Endothelial cell of umbilical vein (primary cell): ENCODE measurements at regions not wholly inside any gene's neighbourhood (a gene's known extent, or its start where the extent isn't known, plus 50 kb on each side); places are given as distances from the start of the nearest gene placed in this dataset.

Experiments used
- BruUV-seq: library from RNA; stranded (reverse); fragments of 400-500 nt; replicated peaks from 2 replicates; lab custom pipeline; 2021; lab: Mats Ljungman, UMichigan
- CTCF ChIA-PET: fragments of 300-600, 350-600 bp; sonication (Branson Sonifier 250); formaldehyde crosslinking; loops from one replicate; lab custom pipeline; 2021; ENCODE audit warnings: antibody characterized with exemption, inconsistent platforms; lab: Charles Lee
- POLR2A ChIA-PET: fragments of 300-600, 350-600 bp; sonication (Branson Sonifier 250); formaldehyde crosslinking; loops from one replicate; lab custom pipeline; 2021; ENCODE audit warnings: antibody characterized with exemption, inconsistent platforms; lab: Charles Lee
- DNase-seq: peaks from one replicate; pipeline ENCODE4 v3.0.0-alpha.2; 2011; ENCODE audit warnings: low read depth, low spot score
- FAIRE-seq: peaks from 2 replicates; lab custom pipeline; 2011; peaks lifted over from hg19 to GRCh38; lab: Jason Lieb, UNC
- H2AFZ ChIP-seq: 2 replicates; pipeline ENCODE4 v1.6.0; 2012; ENCODE audit warnings: low read depth, low read length, control low read depth, inconsistent platforms
- H3K27ac ChIP-seq: 2 replicates; pipeline ENCODE4 v1.5.1; 2011; ENCODE audit warnings: low read depth, mild to moderate bottlenecking, control low read depth, low read length, moderate library complexity; ENCODE audit not compliant: insufficient read depth
- H3K27me3 ChIP-seq, 2 experiments: 2 replicates each; pipeline versions ENCODE4 v1.6.0 to v1.6.1; 2011; ENCODE audit warnings: low read length in 2 of 2, mixed read lengths in 1 of 2; ENCODE audit not compliant: control insufficient read depth in 2 of 2, insufficient read depth in 2 of 2
- H3K36me3 ChIP-seq, 2 experiments: 2 replicates in 1 of 2; 3 replicates in 1 of 2; pipeline ENCODE4 v1.5.1; 2011; ENCODE audit warnings: low read length in 2 of 2, mild to moderate bottlenecking in 1 of 2, moderate library complexity in 1 of 2; ENCODE audit not compliant: control insufficient read depth in 2 of 2, insufficient read depth in 2 of 2; ENCODE audit errors: extremely low read depth in 1 of 2
- H3K4me1 ChIP-seq: 3 replicates; pipeline ENCODE4 v1.5.1; 2011; ENCODE audit warnings: mild to moderate bottlenecking, low read length; ENCODE audit not compliant: control insufficient read depth, insufficient read depth; ENCODE audit errors: extremely low read depth
- H3K4me2 ChIP-seq: 2 replicates; pipeline ENCODE4 v1.6.1; 2011; ENCODE audit warnings: low read length, control low read depth, mixed read lengths; ENCODE audit not compliant: insufficient read depth
- H3K4me3 ChIP-seq, 3 experiments: fragments of 200-600 bp in 1 of 3; sonication (generic), shearing (Covaris generic) in 1 of 3; replicated peaks in 1 of 3; 2 replicates each; pipeline ENCODE4 v1.5.1; 2011 to 2016; ENCODE audit warnings: control low read depth in 3 of 3, low read length in 3 of 3, mild to moderate bottlenecking in 2 of 3, inconsistent platforms in 1 of 3, low read depth in 1 of 3, moderate library complexity in 1 of 3; ENCODE audit not compliant: insufficient read depth in 1 of 3
- H3K79me2 ChIP-seq: 2 replicates; pipeline ENCODE4 v1.6.0; 2012; ENCODE audit warnings: low read length, inconsistent platforms; ENCODE audit not compliant: control insufficient read depth, insufficient read depth
- H3K9ac ChIP-seq: replicated peaks from 2 replicates; pipeline ENCODE3; 2011; ENCODE audit warnings: low read length, control low read depth; ENCODE audit not compliant: insufficient read depth; ENCODE audit errors: extremely low read depth
- H3K9me1 ChIP-seq: replicated peaks from 3 replicates; pipeline ENCODE4 v1.6.0; 2011; ENCODE audit warnings: mild to moderate bottlenecking, low read length; ENCODE audit not compliant: control insufficient read depth, insufficient read depth; ENCODE audit errors: extremely low read depth
- H3K9me3 ChIP-seq: replicated peaks from 2 replicates; pipeline ENCODE4 v1.5.1; 2012; ENCODE audit warnings: low read length, inconsistent platforms; ENCODE audit not compliant: control insufficient read depth, insufficient read depth
- H4K20me1 ChIP-seq: replicated peaks from 2 replicates; pipeline ENCODE3; 2011; ENCODE audit warnings: mild to moderate bottlenecking, low read length; ENCODE audit not compliant: control insufficient read depth, insufficient read depth; ENCODE audit errors: extremely low read depth
- EZH2 ChIP-seq: IDR thresholded peaks from 2 replicates; pipeline ENCODE4 v1.6.1; 2012; ENCODE audit warnings: borderline replicate concordance, low read depth, mild to moderate bottlenecking, moderate library complexity, low read length, inconsistent platforms; ENCODE audit not compliant: severe bottlenecking
- FOS ChIP-seq: IDR thresholded peaks from 2 replicates; pipeline ENCODE4 v1.6.1; 2011; ENCODE audit warnings: mild to moderate bottlenecking, low read length, moderate library complexity, borderline replicate concordance; ENCODE audit not compliant: insufficient read depth
- GATA2 ChIP-seq: IDR thresholded peaks from 2 replicates; pipeline ENCODE4 v1.7.0; 2011; ENCODE audit warnings: low read depth, mild to moderate bottlenecking, moderate library complexity, mixed read lengths, low read length; ENCODE audit not compliant: insufficient read length, insufficient read depth
- MYC ChIP-seq: IDR thresholded peaks from one replicate; pipeline ENCODE4 v1.6.1; 2011; ENCODE audit warnings: mild to moderate bottlenecking, low read depth, low read length
- POLR2A ChIP-seq: IDR thresholded peaks from 2 replicates; pipeline ENCODE4 v1.6.1; 2012; ENCODE audit warnings: low read depth, mild to moderate bottlenecking, control low read depth, low read length
- POLR2AphosphoS5 ChIP-seq: IDR thresholded peaks from 2 replicates; pipeline ENCODE4 v1.6.1; 2012; ENCODE audit warnings: low read depth, mild to moderate bottlenecking, control low read depth, low read length, moderate library complexity; ENCODE audit not compliant: insufficient read depth
- dilution Hi-C: fragments of 300-500 bp; cut with MboI; formaldehyde crosslinking; loops from one replicate; pipeline ENCODE4 v1.15.0; 2019; ENCODE audit warnings: low sequenced_read_pairs; ENCODE audit not compliant: extremely low pct_ligation_motif_present
- intact Hi-C: fragments of 100-400 bp; cut with micrococcal nuclease; formaldehyde crosslinking; loops from one replicate; pipeline ENCODE4 v1.10.0; 2022
- TF ChIP-seq, protein P1 (sequence below), 2 donors: IDR thresholded peaks; 1 replicate in 1 of 2; 2 replicates in 1 of 2; pipeline ENCODE4 v1.5.1; 2011; ENCODE audit warnings: low read length in 2 of 2, mild to moderate bottlenecking in 2 of 2, moderate library complexity in 2 of 2, control low read depth in 1 of 2, inconsistent platforms in 1 of 2, low read depth in 1 of 2; ENCODE audit not compliant: insufficient read depth in 1 of 2; ENCODE audit errors: extremely low read depth in 1 of 2
- TF ChIP-seq, protein P2 (sequence below): IDR thresholded peaks from 2 replicates; pipeline ENCODE4 v1.6.1; 2011; ENCODE audit not compliant: insufficient read depth, insufficient read length

DNA sequence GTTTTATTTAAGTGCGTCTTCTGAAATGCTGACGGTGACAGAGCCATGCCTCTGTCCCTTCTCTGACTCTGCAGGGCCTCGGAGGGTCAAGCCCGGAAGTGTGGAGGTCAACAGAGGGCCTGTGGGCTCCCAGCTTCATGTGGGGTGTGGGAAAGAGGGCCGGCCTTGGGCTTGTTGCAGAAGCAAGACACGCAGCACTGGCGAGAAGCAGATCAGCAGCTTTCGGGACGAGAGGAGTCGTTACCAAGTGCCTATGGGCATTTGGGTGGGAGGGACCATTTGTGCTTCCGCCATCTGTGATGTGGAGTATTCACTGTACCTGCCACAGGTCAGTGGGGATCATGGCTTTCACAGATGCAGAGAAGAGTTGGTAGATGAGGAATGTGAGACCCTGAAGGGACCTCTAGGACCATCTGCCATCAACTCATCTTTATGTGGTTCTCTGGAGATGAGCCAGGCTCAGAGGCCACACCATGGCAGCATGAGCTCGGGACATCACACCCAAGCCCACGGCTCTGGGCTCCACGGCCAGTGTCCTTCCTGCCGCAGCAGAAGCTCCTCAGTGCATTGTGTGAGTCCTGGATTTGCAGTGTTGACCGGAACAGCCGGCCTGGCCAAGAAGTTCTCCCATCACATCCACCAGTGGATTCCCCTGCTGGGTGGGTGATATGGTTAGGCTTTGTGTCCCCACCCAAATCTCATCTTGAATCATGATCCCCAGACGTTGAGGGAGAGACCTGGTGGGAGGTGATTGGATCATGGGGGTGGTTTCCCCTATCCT lies 590.7 kb downstream of the TBC1D22A start:
- no peaks in the 10 kb centered on the region for H3K4me1 ChIP-seq
- DNase-seq (no peak), FAIRE-seq (no peak)
- BruUV-seq: no TSS peak
- no peak overlapping the region for H3K27ac ChIP-seq
- no peaks in the 10 kb centered on the region for H4K20me1 ChIP-seq
- H3K27me3 ChIP-seq: no peaks in the 10 kb centered on the region
- no peak overlapping the region for H3K4me2 ChIP-seq
- no peak overlapping the region for H2AFZ ChIP-seq
- TF ChIP-seq EZH2 (no peak), POLR2AphosphoS5 (no peak), POLR2A (no peak), FOS (no peak), MYC (no peak), GATA2 (no peak)
- TF ChIP-seq, protein P1, sequence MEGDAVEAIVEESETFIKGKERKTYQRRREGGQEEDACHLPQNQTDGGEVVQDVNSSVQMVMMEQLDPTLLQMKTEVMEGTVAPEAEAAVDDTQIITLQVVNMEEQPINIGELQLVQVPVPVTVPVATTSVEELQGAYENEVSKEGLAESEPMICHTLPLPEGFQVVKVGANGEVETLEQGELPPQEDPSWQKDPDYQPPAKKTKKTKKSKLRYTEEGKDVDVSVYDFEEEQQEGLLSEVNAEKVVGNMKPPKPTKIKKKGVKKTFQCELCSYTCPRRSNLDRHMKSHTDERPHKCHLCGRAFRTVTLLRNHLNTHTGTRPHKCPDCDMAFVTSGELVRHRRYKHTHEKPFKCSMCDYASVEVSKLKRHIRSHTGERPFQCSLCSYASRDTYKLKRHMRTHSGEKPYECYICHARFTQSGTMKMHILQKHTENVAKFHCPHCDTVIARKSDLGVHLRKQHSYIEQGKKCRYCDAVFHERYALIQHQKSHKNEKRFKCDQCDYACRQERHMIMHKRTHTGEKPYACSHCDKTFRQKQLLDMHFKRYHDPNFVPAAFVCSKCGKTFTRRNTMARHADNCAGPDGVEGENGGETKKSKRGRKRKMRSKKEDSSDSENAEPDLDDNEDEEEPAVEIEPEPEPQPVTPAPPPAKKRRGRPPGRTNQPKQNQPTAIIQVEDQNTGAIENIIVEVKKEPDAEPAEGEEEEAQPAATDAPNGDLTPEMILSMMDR (IDR thresholded peaks at IDR 0.05; ENCODE audit: extremely low read depth in 1 of 2, insufficient read depth in 1 of 2, low read depth in 1 of 2, low read length in 2 of 2): no peak
- TF ChIP-seq, protein P2, sequence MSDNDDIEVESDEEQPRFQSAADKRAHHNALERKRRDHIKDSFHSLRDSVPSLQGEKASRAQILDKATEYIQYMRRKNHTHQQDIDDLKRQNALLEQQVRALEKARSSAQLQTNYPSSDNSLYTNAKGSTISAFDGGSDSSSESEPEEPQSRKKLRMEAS: no peak
- H3K9ac ChIP-seq: no peak overlapping the region
- intact Hi-C loops (no loop called here), dilution Hi-C loops (no loop called here)
- no peaks in the 10 kb centered on the region for H3K79me2 ChIP-seq
- CTCF ChIA-PET: no interaction called here
- no peaks in the 10 kb centered on the region for H3K9me1 ChIP-seq
- no peaks in the 10 kb centered on the region for H3K36me3 ChIP-seq
- POLR2A ChIA-PET: no interaction called here
- no peaks in the 10 kb centered on the region for H3K9me3 ChIP-seq
- no peak overlapping the region for H3K4me3 ChIP-seq
